ENCODE measurements at regions not wholly inside any gene's neighbourhood (a gene's known extent, or its start where the extent isn't known, plus 50 kb on each side); places are given as distances from the start of the nearest gene placed in this dataset.
A peak's percentile ranks its signal among the peaks of the same experiment; 100 is the strongest.

- DNase-seq, result no peak
Observed at GRCh38 chr2:5751873-5752482, 59.8 kb downstream of the SOX11 start.

- no peak for DNase-seq
Observed at GRCh38 chr2:5756272-5756671, 64.1 kb downstream of the SOX11 start.

GRCh38 chr2:5758346-5758745, 66.2 kb downstream of the SOX11 start:
- no peak for DNase-seq

DNA sequence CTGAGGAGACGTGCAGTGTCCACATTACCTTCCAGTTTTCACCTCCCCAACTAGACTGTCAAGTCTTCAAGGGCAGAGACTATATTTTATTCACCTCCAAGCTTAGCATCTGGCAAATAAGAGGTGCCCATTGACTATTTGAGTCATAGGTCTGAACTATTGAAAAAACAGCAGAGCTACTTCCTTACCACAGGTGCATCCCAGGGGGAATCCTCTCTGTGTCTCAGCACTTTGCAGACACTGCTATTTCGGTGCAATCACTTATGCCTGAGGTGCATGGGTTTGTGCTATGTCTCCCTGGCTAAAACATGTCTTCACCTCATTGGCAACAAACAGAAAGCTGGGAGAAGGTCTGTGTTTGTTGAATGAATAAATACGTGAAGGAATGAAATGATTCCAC, 67.8 kb downstream of the SOX11 start:
- no peak for DNase-seq

DNA sequence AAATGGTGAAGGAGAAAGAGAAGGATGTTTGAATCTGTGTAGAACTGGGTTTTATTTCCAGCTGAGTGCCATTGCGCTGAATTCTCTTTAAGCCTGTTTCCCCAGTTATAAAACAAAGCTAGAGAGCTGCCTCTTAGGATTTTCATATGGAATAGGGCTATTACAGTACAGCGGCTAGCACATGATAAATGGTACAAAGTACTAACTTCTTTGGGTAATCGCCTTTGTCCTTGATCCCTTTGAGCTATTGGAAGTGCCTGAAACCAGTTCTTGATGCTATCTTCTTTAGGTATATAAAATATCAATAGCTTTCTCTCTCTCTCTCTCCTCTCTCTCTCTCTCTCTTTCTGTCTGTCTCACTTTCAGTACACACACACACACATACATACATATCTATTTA, 71.3 kb downstream of the SOX11 start:
- DNase-seq, result no peak

DNA sequence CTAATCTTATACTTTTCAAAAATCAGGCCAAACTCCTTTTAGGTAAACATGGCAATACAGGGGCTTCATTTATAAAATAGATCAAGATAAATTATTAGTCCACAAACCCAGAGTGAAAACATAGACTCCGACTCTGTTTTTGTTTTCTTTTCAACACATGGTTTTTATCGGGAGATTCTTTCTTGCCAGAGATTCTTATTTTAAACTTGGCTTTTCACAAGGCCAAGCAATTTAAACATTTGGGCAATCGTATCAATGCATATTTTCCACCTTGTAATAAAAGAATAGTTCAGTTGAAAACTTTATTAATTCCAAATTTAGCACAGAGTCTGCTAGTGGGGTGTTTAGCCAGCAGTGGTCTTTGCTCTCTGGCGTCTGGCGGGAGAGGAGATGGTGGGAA, 71.9 kb downstream of the SOX11 start:
- DNase-seq, result no peak

- peak; percentile 33 for DNase-seq
Observed at GRCh38 chr2:5766056-5766455, 73.9 kb downstream of the SOX11 start.

DNA sequence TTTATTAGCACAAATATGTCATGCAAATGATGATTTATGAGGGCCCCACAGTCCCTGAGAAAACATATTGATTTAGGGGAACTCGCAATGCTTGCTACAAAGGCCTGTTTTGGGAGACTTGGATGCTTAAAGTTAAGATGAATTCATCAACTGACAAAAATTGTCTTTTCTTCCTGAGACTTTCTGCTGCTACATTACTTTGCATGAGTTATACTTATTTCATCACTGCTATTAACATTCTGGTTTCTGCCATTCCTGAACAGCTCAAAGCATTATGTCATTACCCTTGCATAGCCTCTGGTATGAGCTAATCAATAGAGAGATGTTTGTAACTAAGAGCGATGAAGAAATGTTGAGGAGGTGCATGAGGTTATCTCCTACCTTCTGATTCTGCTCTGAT, 74.4 kb downstream of the SOX11 start:
- DNase-seq, result no peak

- peak; percentile 37 for DNase-seq
Observed at GRCh38 chr2:5777131-5777535, 84.9 kb downstream of the SOX11 start.

DNA sequence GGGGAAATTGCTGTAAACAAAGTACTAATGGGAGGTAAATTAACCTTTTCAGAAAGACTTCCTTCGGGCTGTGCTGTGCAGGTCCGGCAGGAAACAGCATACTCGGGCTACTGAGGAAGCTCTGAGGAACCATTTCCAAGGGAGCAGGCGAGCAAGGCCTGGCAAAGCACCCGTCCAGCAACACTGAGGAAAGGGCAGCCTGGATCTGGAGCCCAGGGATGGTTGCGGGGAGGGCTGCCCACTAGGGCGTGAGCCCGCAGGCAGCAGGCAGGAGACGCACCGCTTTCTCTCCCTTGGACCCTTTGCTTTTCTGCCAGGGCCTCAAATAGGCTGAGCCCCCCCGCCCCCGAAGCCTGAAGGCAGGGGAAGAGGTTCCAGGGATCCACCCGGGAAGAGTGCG, 89.5 kb downstream of the SOX11 start:
- DNase-seq, result no peak

DNA sequence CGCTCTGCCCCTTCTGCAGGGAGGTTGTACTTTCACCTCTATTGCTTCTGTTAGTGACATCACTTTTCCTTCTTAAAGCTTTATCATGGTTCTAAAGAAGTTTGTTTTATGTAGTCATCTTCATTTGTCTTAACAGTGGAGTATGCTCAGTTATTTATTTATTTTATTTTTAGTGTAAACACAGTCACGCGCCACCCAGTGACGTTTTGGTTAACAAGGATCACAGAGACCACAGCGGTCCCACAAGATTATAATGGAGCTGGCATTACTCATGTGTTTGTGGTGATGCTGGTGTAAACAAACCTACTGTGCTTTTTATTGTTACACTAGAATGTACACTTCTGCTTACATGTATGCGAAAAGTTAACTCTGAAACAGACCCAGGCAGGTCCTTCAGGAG, 89.9 kb downstream of the SOX11 start:
- no peak for DNase-seq

DNA sequence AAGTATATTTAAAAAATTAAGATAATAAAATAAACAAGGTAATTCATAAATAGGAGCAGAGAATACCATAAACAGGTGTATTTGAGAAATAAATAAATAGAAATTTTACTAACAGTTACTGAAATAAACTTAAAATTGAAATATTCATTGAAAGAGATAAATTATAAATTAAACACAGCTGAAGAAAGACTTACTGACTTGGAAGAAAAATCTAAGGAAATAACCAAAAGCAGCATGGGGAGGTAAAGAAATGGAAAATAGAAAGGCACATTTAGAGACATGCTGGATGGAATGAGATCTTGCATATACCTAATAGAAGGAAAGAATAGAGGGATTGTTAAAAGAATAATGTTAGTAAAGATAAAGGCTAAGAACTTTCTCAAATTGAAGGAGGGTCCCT, 96.3 kb downstream of the SOX11 start:
- no peak for DNase-seq

GRCh38 chr2:5791371-5791770, 99.2 kb downstream of the SOX11 start:
- DNase-seq, result no peak

DNA sequence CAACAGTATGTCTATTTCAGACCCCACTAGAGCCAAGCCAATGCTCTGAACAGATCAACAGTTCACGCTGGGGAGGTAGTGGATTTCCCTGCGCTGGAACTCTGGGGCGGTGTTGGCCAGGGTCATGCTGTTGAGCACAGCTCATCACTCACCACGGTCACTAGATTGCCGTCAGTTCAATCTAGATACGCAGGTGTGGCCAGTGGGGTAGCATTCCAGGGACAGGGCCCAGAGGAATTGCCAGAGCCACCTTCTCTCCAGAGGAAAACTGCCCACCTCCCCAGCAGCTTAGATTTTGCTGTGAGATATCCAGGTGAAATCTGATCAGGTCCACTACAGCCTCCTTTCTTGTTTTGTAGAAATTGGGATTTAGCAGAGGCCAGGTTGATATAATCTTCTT, 101.8 kb downstream of the SOX11 start:
- DNase-seq, result no peak

DNA sequence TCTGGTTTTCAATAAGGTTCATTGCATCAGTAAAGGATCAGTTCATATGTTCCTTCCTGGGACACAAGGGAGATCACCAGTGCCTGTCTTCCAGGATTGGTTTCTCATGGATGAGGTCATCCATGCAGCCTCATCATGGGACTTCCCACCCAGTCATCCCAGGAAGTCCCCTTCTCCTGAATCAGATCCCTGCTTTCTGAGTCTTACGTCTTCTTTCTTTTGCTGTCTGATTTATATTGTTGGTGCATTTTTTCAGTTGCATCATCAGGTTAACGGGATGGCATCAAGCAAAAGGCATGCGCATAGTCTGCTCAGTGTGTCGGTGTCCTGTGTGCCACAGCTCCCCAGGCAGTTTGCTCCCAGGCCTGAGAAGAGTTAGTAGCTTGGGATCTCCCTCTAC, 105.9 kb downstream of the SOX11 start:
- DNase-seq, result no peak

- DNase-seq, result no peak
Observed at GRCh38 chr2:5799348-5799747, 107.2 kb downstream of the SOX11 start.

GRCh38 chr2:5803547-5803946, 111.4 kb downstream of the SOX11 start:
- DNase-seq, result no peak

- DNase-seq, result no peak
Observed at GRCh38 chr2:5818961-5819600, 126.9 kb downstream of the SOX11 start.

DNA sequence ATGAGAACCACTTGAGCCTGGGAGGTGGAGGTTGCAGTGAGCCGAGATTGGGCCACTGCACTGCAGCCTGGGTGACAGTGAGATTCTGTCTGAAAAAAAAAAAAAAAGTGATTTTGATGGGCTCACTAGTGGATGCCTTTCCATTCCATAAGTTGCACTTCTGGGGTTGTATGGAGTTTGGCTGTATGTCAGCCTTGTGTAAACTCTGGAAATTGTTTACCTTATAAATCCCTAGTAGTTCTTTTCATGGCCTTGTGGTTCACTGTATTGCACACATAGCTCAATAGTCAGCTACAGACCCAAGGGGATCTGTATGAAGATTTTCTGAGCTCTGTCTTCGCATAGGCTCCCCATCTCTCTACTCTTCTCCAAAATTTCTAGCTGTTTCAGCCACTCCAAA, 131.9 kb downstream of the SOX11 start:
- no peak for DNase-seq

GRCh38 chr2:5825686-5826085, 133.5 kb downstream of the SOX11 start:
- DNase-seq, result no peak

GRCh38 chr2:5826979-5827655, 134.9 kb downstream of the SOX11 start:
- peak; percentile 62 for DNase-seq

GRCh38 chr2:5834501-5834900, 142.3 kb downstream of the SOX11 start:
- DNase-seq, result no peak

- peak; percentile 12 for DNase-seq
Observed at GRCh38 chr2:5839550-5839949, 147.4 kb downstream of the SOX11 start.

DNA sequence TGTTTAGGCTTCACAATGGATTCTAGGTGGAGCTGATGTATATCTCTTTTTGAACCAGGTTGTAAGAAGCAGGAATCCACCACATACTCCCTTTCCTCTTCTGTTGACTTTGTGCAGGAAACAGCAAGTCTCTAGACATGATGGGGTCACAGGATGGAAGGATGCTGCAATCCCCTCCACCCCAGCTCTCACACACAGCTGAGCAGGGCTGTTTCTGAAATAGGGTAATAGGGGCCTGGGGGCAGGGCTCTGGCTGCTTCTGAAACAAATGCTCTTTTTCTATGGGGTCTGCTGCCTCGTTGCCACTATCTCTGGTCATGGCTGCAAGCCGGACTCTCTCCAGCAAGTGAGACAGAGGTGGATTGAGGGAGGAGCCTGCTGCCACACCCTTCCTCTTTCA, 148.9 kb downstream of the SOX11 start:
- no peak for DNase-seq
